GM12878 (cell line): ENCODE measurements at regions not wholly inside any gene's neighbourhood (a gene's known extent, or its start where the extent isn't known, plus 50 kb on each side); places are given as distances from the start of the nearest gene placed in this dataset.

ENCODE experiments used
- ATAC-seq: fragments of 200-7000 bp; cut with Tn5 transposase; 3 replicates; pipeline ENCODE4 v1.9.1; 2020; ENCODE audit warnings: mild to moderate bottlenecking, moderate library complexity
- BruUV-seq: library from RNA; stranded (reverse); fragments of 400-500 nt; replicated peaks from 2 replicates; lab custom pipeline; 2021; lab: Mats Ljungman, UMichigan
- CTCF ChIA-PET: fragments of 300-600 bp; sonication (Branson Sonifier 250); formaldehyde crosslinking; extraction: SDS; loops from one replicate; lab custom pipeline; 2021; ENCODE audit warnings: inconsistent platforms; lab: Yijun Ruan, JAX
- POLR2A ChIA-PET: fragments of 350-600 bp; formaldehyde crosslinking; extraction: SDS; loops from one replicate; lab custom pipeline; 2021; ENCODE audit warnings: inconsistent platforms; lab: Charles Lee
- RAD21 ChIA-PET: fragments of 300-600 bp; sonication (Branson Sonifier 250); formaldehyde crosslinking; loops from one replicate; lab custom pipeline; 2023; ENCODE audit warnings: antibody characterized with exemption; ENCODE audit not compliant: unreplicated experiment; lab: Charles Lee
- SMC1A ChIA-PET: fragments of 300-600 bp; sonication (Branson Sonifier 250); formaldehyde crosslinking; loops from one replicate; lab custom pipeline; 2023; ENCODE audit not compliant: unreplicated experiment, uncharacterized antibody; lab: Charles Lee
- DNase-seq: peaks from one replicate; pipeline ENCODE4 v3.0.0-alpha.2; 2011; ENCODE audit warnings: low read depth, low spot score
- FAIRE-seq: peaks from 3 replicates; lab custom pipeline; 2011; peaks lifted over from hg19 to GRCh38; lab: Jason Lieb, UNC
- H2AFZ ChIP-seq: 2 replicates; pipeline ENCODE4 v1.6.0; 2011; ENCODE audit warnings: low read depth, low read length, control low read depth; ENCODE audit not compliant: control insufficient read depth
- H3K27ac ChIP-seq: 2 replicates; pipeline ENCODE4 v1.5.1; 2011; ENCODE audit warnings: control low read depth; ENCODE audit not compliant: control insufficient read depth, insufficient read depth
- H3K27me3 ChIP-seq, 2 experiments: replicated peaks in 1 of 2; 2 replicates each; pipeline versions ENCODE4 v1.6.0 to v1.6.1; 2011; ENCODE audit warnings: low read length in 1 of 2; ENCODE audit not compliant: control insufficient read depth in 2 of 2, insufficient read depth in 2 of 2
- H3K36me3 ChIP-seq, 2 experiments: 2 replicates each; pipeline ENCODE4 v1.5.1; 2011; ENCODE audit warnings: low read length in 1 of 2; ENCODE audit not compliant: control insufficient read depth in 2 of 2, insufficient read depth in 2 of 2
- H3K4me1 ChIP-seq: 2 replicates; pipeline ENCODE4 v1.6.1; 2011; ENCODE audit warnings: mild to moderate bottlenecking, low read length, moderate library complexity, mixed read lengths; ENCODE audit not compliant: control insufficient read depth, insufficient read depth
- H3K4me2 ChIP-seq: 2 replicates; pipeline ENCODE4 v1.6.0; 2011; ENCODE audit warnings: control low read depth; ENCODE audit not compliant: control insufficient read depth, insufficient read depth
- H3K4me3 ChIP-seq: fragments of 200-600 bp; sonication (generic); 2 replicates; pipeline ENCODE4 v1.5.1; 2016
- H3K79me2 ChIP-seq: 2 replicates; pipeline ENCODE4 v1.6.0; 2011; ENCODE audit warnings: low read length; ENCODE audit not compliant: control insufficient read depth, insufficient read depth
- H3K9ac ChIP-seq: 2 replicates; pipeline ENCODE4 v1.8.0; 2011; ENCODE audit warnings: low read length, control low read depth, mixed read lengths; ENCODE audit not compliant: control insufficient read depth, insufficient read depth
- H3K9me3 ChIP-seq: replicated peaks from 3 replicates; pipeline ENCODE4 v1.5.1; 2011; ENCODE audit warnings: mild to moderate bottlenecking, low read length; ENCODE audit not compliant: control insufficient read depth, insufficient read depth
- H4K20me1 ChIP-seq: 2 replicates; pipeline ENCODE4 v1.6.0; 2011; ENCODE audit not compliant: control insufficient read depth, insufficient read depth
- BCL11A ChIP-seq: IDR thresholded peaks from 2 replicates; pipeline ENCODE4 v1.6.1; 2011; ENCODE audit warnings: low read depth, low read length
- CBX5 ChIP-seq: sonication (generic); IDR thresholded peaks from 2 replicates; pipeline ENCODE4 v1.6.1; 2016; ENCODE audit warnings: low read depth, moderate library complexity, mild to moderate bottlenecking, inconsistent platforms
- EP300 ChIP-seq, 2 experiments: fragments of 150-350 bp in 1 of 2; IDR thresholded peaks; 2 replicates each; pipeline ENCODE4 v1.6.1; 2011 to 2012; ENCODE audit warnings: low read depth in 2 of 2, low read length in 2 of 2, borderline replicate concordance in 1 of 2, improper control_type of control experiment in 1 of 2, inconsistent platforms in 1 of 2; ENCODE audit not compliant: control insufficient read depth in 1 of 2
- HSF1 ChIP-seq: fragments of 150-350 bp; IDR thresholded peaks from 2 replicates; pipeline ENCODE4 v1.6.1; 2014; ENCODE audit warnings: mild to moderate bottlenecking, low read depth, low read length
- JUND ChIP-seq: IDR thresholded peaks from 2 replicates; pipeline ENCODE4 v1.6.1; 2012; ENCODE audit warnings: low read depth, mild to moderate bottlenecking, low read length, improper control_type of control experiment, moderate library complexity
- NBN ChIP-seq: fragments of 450-650 bp; IDR thresholded peaks from 2 replicates; pipeline ENCODE4 v1.6.1; 2016
- PBX3 ChIP-seq: IDR thresholded peaks from 2 replicates; pipeline ENCODE4 v1.6.1; 2011; ENCODE audit warnings: mild to moderate bottlenecking, low read depth, low read length, moderate library complexity; ENCODE audit not compliant: insufficient replicate concordance
- REST ChIP-seq: IDR thresholded peaks from 2 replicates; pipeline ENCODE4 v1.6.1; 2012; ENCODE audit warnings: mild to moderate bottlenecking, low read depth, low read length
- STAT1 ChIP-seq: fragments of 450-650 bp; conservative IDR thresholded peaks from 2 replicates; pipeline ENCODE4 v1.6.1; 2014; ENCODE audit warnings: antibody characterized with exemption, mild to moderate bottlenecking
- WGBS: methylation state at CpG from one replicate; pipeline ENCODE4 v1.1.6; 2016; ENCODE audit warnings: low lambda C conversion rate; ENCODE audit not compliant: insufficient replicate concordance, insufficient coverage; ENCODE audit errors: missing lambda C conversion rate; 5-methylcytosine and 5-hydroxymethylcytosine counted together
- in situ Hi-C: fragments of 300-500 bp; cut with MboI; formaldehyde crosslinking; loops from 9 replicates; pipeline ENCODE4 v1.14.3; 2018; ENCODE audit warnings: mixed read lengths
- intact Hi-C: fragments of 100-400 bp; cut with micrococcal nuclease; formaldehyde crosslinking; loops from one replicate; pipeline ENCODE4 v1.14.2; 2022; ENCODE audit not compliant: unreplicated experiment

- BruUV-seq, result no TSS peak
- ChIA-PET SMC1A (no interaction called here), RAD21 (no interaction called here), CTCF (no interaction called here), POLR2A (no interaction called here)
- ATAC-seq (no peak), DNase-seq (no peak), FAIRE-seq (no peak)
- no peaks in the 10 kb centered on the region for H3K36me3 ChIP-seq
- TF ChIP-seq NBN (no peak), JUND (no peak)
- H2AFZ ChIP-seq, result no peak overlapping the region
- no peak overlapping the region for H3K4me2 ChIP-seq
- H3K9ac ChIP-seq, result no peak overlapping the region
- intact Hi-C loops, result no loop called here
- no peaks in the 10 kb centered on the region for H3K79me2 ChIP-seq
- H3K4me1 ChIP-seq, result no peaks in the 10 kb centered on the region
- H3K27ac ChIP-seq, result no peak overlapping the region
- 30% methylated on average over 9 of the region's 9 CpGs for whole genome bisulfite sequencing
- H3K4me3 ChIP-seq, result no peak overlapping the region
- in situ Hi-C loops, result no loop called here
- H4K20me1 ChIP-seq, result no peaks in the 10 kb centered on the region
- no peaks in the 10 kb centered on the region; a peak in 1 of 4 replicates for H3K27me3 ChIP-seq
- no peaks in the 10 kb centered on the region for H3K9me3 ChIP-seq
Measured at GRCh38 chr18:10015288-10015701, 101.5 kb downstream of the VAPA start.

- intact Hi-C loops (no loop called here), in situ Hi-C loops (no loop called here)
- POLR2A ChIA-PET, result no interaction called here
- CTCF ChIA-PET, result interaction anchor here (1.0 to 1.5 kb wide), 2 partner anchors 21 to 422 kb away, joined by 3 to 4 read pairs; no protein-coding TSS in a partner anchor
- Histone ChIP-seq H3K9me3 (no peaks in the 10 kb centered on the region), H3K27ac (no peak overlapping the region), H3K36me3 (no peaks in the 10 kb centered on the region), H3K9ac (no peak overlapping the region), H3K4me2 (no peak overlapping the region), H2AFZ (no peak overlapping the region), H3K79me2 (no peaks in the 10 kb centered on the region), H3K27me3 (no peaks in the 10 kb centered on the region; a peak in 1 of 4 replicates), H3K4me3 (no peak overlapping the region), H3K4me1 (no peaks in the 10 kb centered on the region), H4K20me1 (no peaks in the 10 kb centered on the region)
- DNase-seq (no peak), ATAC-seq (no peak), FAIRE-seq (no peak)
- SMC1A ChIA-PET, result interaction anchor here (0.6 to 1.1 kb wide), 2 partner anchors 502 to 865 kb away, joined by 3 read pairs; no protein-coding TSS in a partner anchor
- BruUV-seq, result no TSS peak
- RAD21 ChIA-PET, result no interaction called here
- WGBS, result 23% methylated on average over 7 of the region's 7 CpGs
- no peak for TF ChIP-seq CBX5
- no peak for TF ChIP-seq REST
- TF ChIP-seq EP300 (IDR thresholded peaks at IDR 0.05; ENCODE audit: borderline replicate concordance in 1 of 2, control insufficient read depth in 1 of 2, low read depth in 2 of 2, low read length in 2 of 2), result no peak
- no peak for TF ChIP-seq STAT1
- TF ChIP-seq PBX3, result no peak
- TF ChIP-seq HSF1, result no peak
- TF ChIP-seq BCL11A, result no peak
Measured at GRCh38 chr18:10015941-10016819, 102.4 kb downstream of the VAPA start.
